Erythroblast (primary cell): ENCODE measurements at regions not wholly inside any gene's neighbourhood (a gene's known extent, or its start where the extent isn't known, plus 50 kb on each side); places are given as distances from the start of the nearest gene placed in this dataset.

Experiments used
- GATA1 ChIP-seq: IDR thresholded peaks from 2 replicates; pipeline ENCODE4 v1.6.1; 2011; ENCODE audit warnings: low read depth, mild to moderate bottlenecking, control low read depth, low read length, moderate library complexity
- POLR2A ChIP-seq: IDR thresholded peaks from 2 replicates; pipeline ENCODE4 v1.6.1; 2011; ENCODE audit warnings: mild to moderate bottlenecking, low read length

DNA sequence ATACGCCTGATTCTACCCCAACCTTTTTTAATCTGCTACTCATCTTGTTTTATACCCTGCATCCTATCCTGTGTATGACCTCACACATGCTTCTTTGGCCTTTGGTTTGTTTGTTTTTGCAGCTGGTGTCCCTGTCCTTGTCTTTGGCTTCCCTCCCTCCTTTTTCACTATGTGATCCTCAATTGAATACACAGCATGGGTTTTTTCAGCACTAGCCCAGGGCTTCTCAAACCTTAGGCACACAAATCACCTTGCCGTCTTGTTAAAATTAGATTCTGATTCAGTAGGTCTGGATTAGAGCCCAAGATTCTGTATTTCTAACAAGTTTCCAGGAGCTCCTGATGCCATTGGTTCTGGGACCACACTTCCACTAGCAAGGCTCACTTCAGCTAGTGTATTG is 321.5 kb upstream of the MAN1A1 start:
- TF ChIP-seq POLR2A (no peak), GATA1 (no peak)
